Erythroblast (primary cell): ENCODE measurements at regions not wholly inside any gene's neighbourhood (a gene's known extent, or its start where the extent isn't known, plus 50 kb on each side); places are given as distances from the start of the nearest gene placed in this dataset.
"Not testable (repeated sequence)": the region's sequence is repeated elsewhere in the genome, so short reads cannot be mapped to it uniquely, and the experiment has no call there.

ENCODE experiments used
- DNase-seq, 2 experiments: peaks; one replicate each; lab custom pipeline; 2025; lab: John Stamatoyannopoulos, UW
- GATA1 ChIP-seq: IDR thresholded peaks from 2 replicates; pipeline ENCODE4 v1.6.1; 2011; ENCODE audit warnings: low read depth, mild to moderate bottlenecking, control low read depth, low read length, moderate library complexity
- POLR2A ChIP-seq: IDR thresholded peaks from 2 replicates; pipeline ENCODE4 v1.6.1; 2011; ENCODE audit warnings: mild to moderate bottlenecking, low read length

GRCh38 chr16:62863139-62863538, 826.9 kb upstream of the CDH8 start:
- no peak for TF ChIP-seq POLR2A
- TF ChIP-seq GATA1 = no peak
- DNase-seq = no peak

- no peak for TF ChIP-seq POLR2A
- TF ChIP-seq GATA1 = no peak
- no peak for DNase-seq
These were observed 817.6 kb upstream of the CDH8 start for GRCh38 chr16:62853887-62854286.

- DNase-seq = no peak
- TF ChIP-seq GATA1 (no peak), POLR2A (no peak)
These were observed 810.3 kb upstream of the CDH8 start for GRCh38 chr16:62846399-62847057.

GRCh38 chr16:62832214-62832613, 796.0 kb upstream of the CDH8 start:
- DNase-seq = no peak
- TF ChIP-seq POLR2A (no peak), GATA1 (no peak)

GRCh38 chr16:62831235-62831850, 795.1 kb upstream of the CDH8 start:
- no peak for TF ChIP-seq POLR2A
- no peak for TF ChIP-seq GATA1

GRCh38 chr16:62829607-62830006, 793.4 kb upstream of the CDH8 start:
- DNase-seq = peak in 1 of 2 experiments; percentile 10
- TF ChIP-seq POLR2A = no peak
- TF ChIP-seq GATA1 = no peak

More at GRCh38 chr16:62831235-62831850, 795.1 kb upstream of the CDH8 start:
- DNase-seq = no peak

- no peak for TF ChIP-seq GATA1
- no peak for TF ChIP-seq POLR2A
- DNase-seq = no peak
These were observed 792.8 kb upstream of the CDH8 start for GRCh38 chr16:62829084-62829483.

GRCh38 chr16:62821824-62822223, 785.6 kb upstream of the CDH8 start:
- DNase-seq = no peak
- TF ChIP-seq GATA1 (no peak), POLR2A (no peak)

GRCh38 chr16:62816971-62817519, 780.8 kb upstream of the CDH8 start:
- no peak for DNase-seq
- TF ChIP-seq POLR2A (no peak), GATA1 (no peak)

- no peak for TF ChIP-seq GATA1
- no peak for TF ChIP-seq POLR2A
- no peak for DNase-seq
These were observed 778.7 kb upstream of the CDH8 start for GRCh38 chr16:62814891-62815290.

- DNase-seq = no peak
- TF ChIP-seq POLR2A (no peak), GATA1 (no peak)
These were observed 769.1 kb upstream of the CDH8 start for GRCh38 chr16:62805221-62805857.

GRCh38 chr16:62794724-62795123, 758.5 kb upstream of the CDH8 start:
- DNase-seq = no peak
- no peak for TF ChIP-seq POLR2A

GRCh38 chr16:62780081-62780480, 743.8 kb upstream of the CDH8 start:
- DNase-seq = not testable (repeated sequence)

GRCh38 chr16:62764572-62764971, 728.3 kb upstream of the CDH8 start:
- DNase-seq = no peak
- TF ChIP-seq POLR2A = no peak
- TF ChIP-seq GATA1 = no peak

- TF ChIP-seq POLR2A (no peak), GATA1 (no peak)
- no peak for DNase-seq
These were observed 724.2 kb upstream of the CDH8 start for GRCh38 chr16:62760398-62760797.
